ES-I3 (cell line): ENCODE measurements at regions not wholly inside any gene's neighbourhood (a gene's known extent, or its start where the extent isn't known, plus 50 kb on each side); places are given as distances from the start of the nearest gene placed in this dataset.
"Not testable (repeated sequence)": the region's sequence is repeated elsewhere in the genome, so short reads cannot be mapped to it uniquely, and the experiment has no call there.

Experiments
- H3K36me3 ChIP-seq: 2 replicates; pipeline ENCODE4 v1.6.1; 2013; ENCODE audit warnings: mild to moderate bottlenecking, low read length, control low read depth, moderate library complexity; ENCODE audit not compliant: insufficient read depth
- H3K4me1 ChIP-seq: 2 replicates; pipeline ENCODE4 v1.6.1; 2013; ENCODE audit warnings: mild to moderate bottlenecking, control low read depth, low read length; ENCODE audit not compliant: insufficient read depth
- H3K9ac ChIP-seq: 2 replicates; pipeline ENCODE4 v1.6.1; 2013; ENCODE audit warnings: low read depth, mild to moderate bottlenecking, low read length, moderate library complexity
- H3K9me3 ChIP-seq: 2 replicates; pipeline ENCODE4 v1.6.1; 2013; ENCODE audit warnings: mild to moderate bottlenecking, low read length, moderate library complexity; ENCODE audit not compliant: control insufficient read depth, insufficient read depth

DNA sequence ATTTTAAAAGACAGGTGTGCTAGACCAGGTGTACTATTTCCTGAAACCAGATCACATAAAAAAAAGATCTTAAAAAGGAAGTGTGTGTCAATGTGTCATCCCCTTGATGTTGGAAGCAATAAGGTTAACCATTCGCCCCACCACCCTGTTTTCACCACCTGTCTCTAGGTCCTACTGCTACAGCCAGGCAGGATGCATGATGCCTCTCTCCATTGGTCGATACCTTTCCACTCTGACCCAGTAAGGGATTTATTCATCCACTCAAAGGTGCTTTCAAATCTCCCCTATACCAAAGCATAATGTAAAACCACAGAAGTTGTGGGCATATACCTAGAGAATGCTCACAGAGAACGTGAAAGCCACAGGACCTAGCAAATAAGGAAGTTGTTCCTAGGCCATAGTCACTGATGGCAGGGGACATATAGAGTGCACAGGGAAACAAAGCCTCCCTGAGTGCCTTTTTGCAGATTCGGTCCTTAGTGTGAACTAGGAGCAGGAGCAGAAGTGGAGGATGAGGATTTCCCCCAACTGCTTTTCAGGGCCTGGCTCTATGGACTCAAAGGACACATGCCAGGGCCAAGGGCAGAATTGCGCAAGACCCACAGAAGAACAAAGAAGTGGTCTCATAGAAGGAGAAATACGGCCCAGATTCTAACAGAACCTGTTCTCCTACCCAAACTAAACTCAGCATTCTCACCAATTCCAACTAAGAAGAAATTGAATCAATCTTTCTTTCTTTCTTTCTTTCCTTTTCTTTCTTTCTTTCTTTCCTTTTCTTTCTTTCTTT is 631.5 kb upstream of the NRP1 start:
- no peaks in the 10 kb centered on the region for H3K36me3 ChIP-seq
- no peaks in the 10 kb centered on the region for H3K4me1 ChIP-seq
- H3K9me3 ChIP-seq, result no peaks in the 10 kb centered on the region
- no peak overlapping the region for H3K9ac ChIP-seq

DNA sequence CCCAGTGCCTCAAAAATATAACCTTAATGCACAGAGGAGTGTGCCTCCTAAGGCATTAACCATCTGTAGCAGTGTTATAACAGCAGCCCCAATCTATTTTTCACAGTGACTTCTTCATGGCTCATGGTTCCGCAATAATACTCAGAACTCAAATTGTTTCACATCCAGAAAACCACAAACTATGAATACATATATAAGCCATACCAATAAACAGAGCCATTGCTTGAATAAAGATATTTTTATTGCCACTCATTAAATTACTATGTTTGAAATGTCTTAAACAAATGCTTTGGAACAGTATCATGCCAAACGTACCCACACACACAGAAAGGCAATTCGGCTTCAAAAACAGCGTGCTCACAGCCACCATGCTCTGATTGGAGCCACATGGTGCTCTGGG is 629.3 kb upstream of the NRP1 start:
- Histone ChIP-seq H3K36me3 (no peaks in the 10 kb centered on the region), H3K9ac (no peak overlapping the region), H3K9me3 (no peaks in the 10 kb centered on the region), H3K4me1 (no peaks in the 10 kb centered on the region)

DNA sequence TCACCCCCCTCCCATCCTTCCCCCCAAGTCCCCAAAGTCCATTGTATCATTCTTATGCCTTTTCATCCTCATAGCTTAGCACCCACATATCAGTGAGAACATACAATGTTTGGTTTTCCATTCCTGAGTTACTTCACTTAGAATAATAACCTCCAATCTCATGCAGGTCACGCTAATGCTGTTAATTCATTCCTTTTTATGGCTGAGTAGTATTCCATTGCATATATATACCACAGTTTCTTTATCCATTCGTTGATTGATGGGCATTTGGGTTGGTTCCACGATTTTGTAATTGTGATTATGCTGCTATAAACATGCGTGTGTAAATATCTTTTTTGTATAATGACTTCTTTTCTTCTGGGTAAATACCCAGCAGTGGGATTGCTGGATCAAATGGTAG is 621.9 kb upstream of the NRP1 start:
- not testable (repeated sequence) for H3K4me1 ChIP-seq, H3K9ac ChIP-seq, H3K9me3 ChIP-seq, H3K36me3 ChIP-seq

DNA sequence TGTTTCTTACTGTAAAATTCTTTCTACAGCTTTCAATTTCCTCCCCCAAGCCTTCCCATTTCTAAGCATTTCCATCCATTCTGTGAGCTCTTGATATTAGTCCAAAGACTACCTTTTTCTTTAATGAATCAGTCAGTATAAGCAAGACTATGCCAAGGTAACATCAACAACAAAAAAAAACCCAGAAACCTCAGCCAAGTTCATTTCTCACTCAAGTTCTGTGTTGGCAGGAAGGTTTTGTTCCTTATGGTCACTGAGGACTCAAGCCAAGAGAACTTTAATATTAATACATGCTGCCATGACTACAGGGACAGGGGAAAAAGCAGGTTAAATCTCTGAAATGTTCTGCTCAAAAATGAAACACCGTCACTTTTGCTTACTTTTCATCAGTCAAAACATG is 621.2 kb upstream of the NRP1 start:
- Histone ChIP-seq H3K4me1 (no peaks in the 10 kb centered on the region), H3K36me3 (no peaks in the 10 kb centered on the region), H3K9ac (no peak overlapping the region), H3K9me3 (no peaks in the 10 kb centered on the region; the same call in 1 of the 2 replicates)

DNA sequence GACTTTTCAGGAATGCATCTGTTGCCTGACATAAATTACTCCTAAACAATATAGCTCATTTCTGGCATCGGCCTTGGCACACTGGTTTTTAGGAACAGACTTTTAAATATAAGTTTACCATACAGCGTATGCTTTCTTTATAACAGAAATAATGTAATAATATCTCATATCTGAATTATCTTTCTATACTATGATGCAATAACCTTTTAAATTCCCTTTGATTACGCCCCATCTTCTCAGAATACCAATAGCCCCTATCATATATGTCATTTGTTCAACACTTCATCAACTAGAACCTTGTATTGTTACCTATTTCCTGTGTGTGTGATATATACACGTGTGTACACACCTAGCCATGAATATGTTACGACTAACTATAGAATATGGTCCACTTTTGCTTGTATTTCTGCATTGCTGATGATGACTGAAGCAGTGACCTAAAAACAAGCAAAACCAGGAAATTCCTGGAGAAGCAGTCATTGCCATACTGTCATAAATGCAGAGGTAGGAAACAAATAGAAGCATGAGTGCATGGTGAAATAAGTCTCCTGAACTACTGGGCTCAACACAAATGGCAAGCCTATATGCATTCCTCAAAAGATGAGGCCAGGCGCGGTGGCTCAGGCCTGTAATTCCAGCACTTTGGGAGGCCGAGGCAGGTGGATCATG is 618.4 kb upstream of the NRP1 start:
- Histone ChIP-seq H3K4me1 (no peaks in the 10 kb centered on the region), H3K9me3 (no peaks in the 10 kb centered on the region; the same call in 1 of the 2 replicates), H3K36me3 (no peaks in the 10 kb centered on the region)

DNA sequence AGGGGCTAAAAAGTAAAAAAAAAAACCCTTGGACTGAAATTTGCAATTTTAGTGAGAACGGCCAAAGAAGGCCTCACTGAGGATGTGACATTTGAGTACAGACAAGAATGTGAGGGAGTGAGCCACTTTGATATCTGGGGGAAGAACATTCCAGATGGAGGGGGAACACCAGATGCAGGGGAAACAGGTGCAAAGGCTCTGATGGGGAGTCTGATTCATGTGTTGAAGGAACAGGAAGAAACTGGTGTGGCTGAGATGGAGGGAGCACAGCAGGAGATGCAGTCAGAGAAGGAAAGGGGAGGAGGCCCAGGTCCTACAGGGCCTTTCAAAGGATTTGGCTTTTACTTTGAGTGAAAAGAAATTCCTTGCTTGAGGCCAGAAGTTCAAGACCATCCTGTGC is 615.7 kb upstream of the NRP1 start:
- Histone ChIP-seq H3K9me3 (peaks cover 4% of the 10 kb centered on the region), H3K4me1 (no peaks in the 10 kb centered on the region), H3K36me3 (no peaks in the 10 kb centered on the region), H3K9ac (no peak overlapping the region)

More for the DNA sequence above, 618.4 kb upstream of the NRP1 start:
- H3K9ac ChIP-seq, result no peak overlapping the region

DNA sequence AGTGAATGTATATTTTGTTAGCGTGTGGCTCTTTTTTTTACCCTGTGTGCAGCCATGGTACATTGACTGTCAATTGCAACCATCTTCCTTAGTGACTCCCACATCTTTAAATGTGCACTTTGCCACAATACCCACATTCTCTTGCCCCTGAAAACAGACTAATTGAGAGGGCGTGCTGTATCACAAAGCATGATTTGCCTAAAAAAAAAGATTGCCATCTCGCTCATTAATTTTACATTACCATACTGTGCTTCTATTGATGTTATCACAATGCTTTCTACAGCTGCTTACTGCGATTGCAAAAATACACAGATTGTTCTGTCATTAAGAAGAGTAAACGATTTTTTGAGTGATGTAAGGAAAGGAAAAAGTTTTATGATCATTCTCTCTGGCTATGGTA is 613.1 kb upstream of the NRP1 start:
- Histone ChIP-seq H3K9ac (no peak overlapping the region), H3K36me3 (0 out of 2 replicates have a peak, but pooled peaks cover 3% of the 10 kb centered on the region), H3K4me1 (no peaks in the 10 kb centered on the region), H3K9me3 (peaks cover 8% of the 10 kb centered on the region)

DNA sequence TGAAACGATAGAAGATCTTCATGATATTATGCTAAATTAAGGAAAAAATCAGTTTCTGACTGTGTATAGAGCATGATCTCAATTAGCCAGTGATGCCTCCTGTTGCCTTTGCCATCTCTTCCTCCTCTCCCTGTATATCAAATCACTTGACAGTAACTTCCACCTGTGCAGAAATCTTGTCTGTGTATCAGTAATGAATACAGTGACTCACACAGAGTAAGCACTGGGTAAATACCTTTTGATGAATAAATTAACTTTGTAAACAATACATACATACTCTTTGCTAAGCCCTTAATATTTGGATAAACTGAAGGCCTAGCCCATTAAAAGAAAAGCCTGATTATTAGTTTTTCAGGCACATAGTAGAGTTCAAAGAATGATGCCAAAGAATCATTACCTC is 610.6 kb upstream of the NRP1 start:
- Histone ChIP-seq H3K9ac (no peak overlapping the region), H3K9me3 (peaks cover 8% of the 10 kb centered on the region), H3K4me1 (no peaks in the 10 kb centered on the region), H3K36me3 (0 out of 2 replicates have a peak, but pooled peaks cover 3% of the 10 kb centered on the region)

DNA sequence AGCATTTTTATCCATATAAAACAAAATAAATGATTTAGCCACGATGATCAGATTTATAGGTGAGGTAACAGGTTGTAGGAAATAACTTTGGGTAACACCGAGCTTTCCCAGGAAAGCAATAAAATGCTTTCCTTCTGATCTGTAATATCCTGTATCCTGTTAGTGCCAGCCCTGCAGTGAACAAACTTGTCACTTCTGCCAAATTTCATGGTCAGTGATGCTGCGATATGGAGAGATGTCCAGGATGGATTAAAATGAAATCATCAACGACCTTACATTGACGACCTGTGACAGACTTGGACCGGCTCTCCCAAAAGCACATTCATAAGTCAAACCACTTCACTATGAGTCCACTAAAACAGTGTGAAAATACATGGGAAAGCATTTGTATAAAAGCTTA is 608.0 kb upstream of the NRP1 start:
- no peak overlapping the region for H3K9ac ChIP-seq
- H3K4me1 ChIP-seq, result peaks cover 5% of the 10 kb centered on the region
- 0 out of 2 replicates have a peak, but pooled peaks cover 3% of the 10 kb centered on the region for H3K36me3 ChIP-seq
- H3K9me3 ChIP-seq, result peaks cover 8% of the 10 kb centered on the region

DNA sequence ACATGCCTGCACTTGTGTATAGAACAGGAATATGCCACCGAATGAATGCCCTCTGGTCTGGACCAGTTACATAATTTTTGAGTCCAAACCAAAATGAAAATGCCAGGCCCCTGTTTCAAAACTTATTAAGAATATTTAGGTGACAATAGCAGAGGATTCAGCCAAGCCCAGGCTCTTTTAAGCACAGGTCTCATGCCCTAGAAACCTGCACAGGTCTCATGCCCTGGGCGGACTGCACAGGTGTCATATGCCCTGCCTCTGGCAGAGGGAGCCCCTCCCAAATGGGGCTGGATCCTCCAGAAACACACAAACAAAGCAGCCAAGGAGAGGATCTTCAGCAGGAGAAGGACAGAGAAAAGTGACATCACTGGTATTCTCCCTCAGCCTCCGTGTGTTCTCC is 605.4 kb upstream of the NRP1 start:
- no peak overlapping the region for H3K9ac ChIP-seq
- H3K36me3 ChIP-seq, result 0 out of 2 replicates have a peak, but pooled peaks cover under 1% of the 10 kb centered on the region
- H3K4me1 ChIP-seq, result peaks cover 9% of the 10 kb centered on the region
- 0 out of 2 replicates have a peak, but pooled peaks cover 4% of the 10 kb centered on the region for H3K9me3 ChIP-seq

DNA sequence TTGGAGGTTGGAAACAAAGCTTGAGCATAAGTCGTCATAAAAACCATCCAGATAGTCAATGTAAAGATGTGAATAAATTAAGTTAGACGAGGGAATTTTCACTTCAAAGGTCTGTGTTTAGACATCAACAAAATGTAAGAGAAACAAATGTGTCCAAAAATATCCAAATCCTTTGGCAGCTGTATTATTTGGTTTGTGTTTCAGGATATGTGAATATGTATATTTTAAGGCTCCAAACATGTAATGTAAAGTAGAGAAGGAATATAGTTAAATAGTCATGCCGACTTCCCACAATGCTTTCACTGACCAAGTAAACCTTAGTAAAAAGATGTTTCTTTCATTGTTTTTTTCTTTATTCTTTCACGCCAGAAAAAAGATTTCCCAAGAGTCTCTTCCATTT is 604.9 kb upstream of the NRP1 start:
- Histone ChIP-seq H3K9ac (no peak overlapping the region), H3K9me3 (0 out of 2 replicates have a peak, but pooled peaks cover 2% of the 10 kb centered on the region), H3K36me3 (no peaks in the 10 kb centered on the region), H3K4me1 (peaks cover 9% of the 10 kb centered on the region)

DNA sequence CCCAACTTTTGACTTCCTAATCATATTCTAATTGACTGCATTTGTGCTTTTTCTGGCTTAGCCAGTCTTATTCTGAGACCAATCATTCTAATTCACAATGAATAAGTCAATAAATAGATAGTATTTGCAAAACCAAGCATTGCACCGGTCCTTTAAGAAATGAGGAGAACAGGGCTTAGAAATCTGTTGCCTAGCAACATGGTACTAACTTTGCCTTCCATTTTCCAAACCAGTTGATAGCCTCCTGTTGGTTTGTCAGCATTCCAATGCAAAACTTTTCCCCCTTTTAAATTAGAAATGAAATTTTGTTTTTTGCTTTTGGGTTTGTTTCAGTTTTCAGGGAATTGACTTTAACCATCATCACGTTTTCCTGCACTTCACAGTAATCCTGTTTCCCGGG is 603.5 kb upstream of the NRP1 start:
- no peaks in the 10 kb centered on the region for H3K36me3 ChIP-seq
- no peaks in the 10 kb centered on the region for H3K9me3 ChIP-seq
- H3K4me1 ChIP-seq, result peaks cover 9% of the 10 kb centered on the region
- H3K9ac ChIP-seq, result no peak overlapping the region

DNA sequence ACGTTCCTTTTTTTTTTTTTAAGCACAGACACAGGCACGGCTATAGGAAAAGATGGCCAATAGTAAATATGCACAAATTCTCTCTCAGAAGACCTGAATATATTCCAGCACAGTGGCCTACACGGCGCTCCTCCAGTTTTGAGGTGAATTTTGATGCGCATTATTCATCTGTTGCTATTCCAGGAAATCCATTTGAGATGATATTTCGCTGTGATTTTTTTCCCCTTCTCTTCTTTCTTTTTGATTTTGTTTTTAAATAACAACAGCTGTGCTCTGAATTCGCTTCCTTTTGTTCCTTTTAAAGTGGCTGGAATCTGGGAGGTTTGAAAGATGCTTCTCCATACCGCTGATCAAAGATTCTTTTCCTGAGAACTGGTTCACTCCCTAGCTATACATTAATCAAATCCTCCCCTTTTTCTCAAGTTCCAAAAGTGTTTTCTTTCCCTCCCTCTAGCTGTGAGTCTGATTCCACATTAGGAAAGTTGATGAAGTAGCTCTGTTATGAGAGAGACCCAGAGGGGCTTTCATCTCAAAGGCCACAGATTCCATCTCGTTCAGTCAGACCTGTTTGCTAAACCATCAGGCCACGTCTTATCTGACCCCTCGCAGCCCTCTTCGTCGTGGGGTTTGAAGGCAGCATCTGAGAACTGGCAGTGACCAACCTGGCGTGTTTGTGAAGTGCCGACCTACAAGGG is 602.7 kb upstream of the NRP1 start:
- Histone ChIP-seq H3K9me3 (no peaks in the 10 kb centered on the region; the same call in 1 of the 2 replicates), H3K9ac (no peak overlapping the region), H3K4me1 (peaks cover 9% of the 10 kb centered on the region), H3K36me3 (no peaks in the 10 kb centered on the region)

DNA sequence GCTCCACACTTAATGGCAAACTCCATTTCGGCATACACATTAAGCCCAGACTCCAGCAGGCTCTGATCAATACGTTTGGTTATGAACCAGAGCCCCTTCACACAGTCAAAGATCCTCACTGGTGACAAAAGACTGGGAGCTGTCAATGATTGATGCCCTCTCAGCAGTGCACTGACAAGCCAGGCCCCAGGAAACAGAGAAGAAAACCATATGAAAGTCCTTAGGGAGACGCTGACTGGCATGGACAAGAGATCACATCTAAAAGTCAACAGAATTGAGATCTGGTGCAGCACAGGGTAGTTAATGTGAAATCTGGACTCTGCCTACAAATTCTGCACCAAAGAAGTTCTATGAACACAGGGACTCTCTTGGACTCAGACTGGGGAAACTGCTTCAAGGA is 600.9 kb upstream of the NRP1 start:
- H3K9me3 ChIP-seq, result no peaks in the 10 kb centered on the region; the same call in 1 of the 2 replicates
- peaks cover 9% of the 10 kb centered on the region for H3K4me1 ChIP-seq
- H3K9ac ChIP-seq, result no peak overlapping the region
- H3K36me3 ChIP-seq, result no peaks in the 10 kb centered on the region; the same call in 1 of the 2 replicates
